Stomach (tissue), 4 donors: ENCODE measurements at regions not wholly inside any gene's neighbourhood (a gene's known extent, or its start where the extent isn't known, plus 50 kb on each side); places are given as distances from the start of the nearest gene placed in this dataset.

Experiments
- CTCF ChIP-seq, 7 experiments: fragments of 450-650 bp in 4 of 7; fragments of 200-600 bp in 3 of 7; sonication (generic) in 3 of 7; IDR thresholded peaks; one replicate each; pipeline ENCODE4 v1.5.1; 2016 to 2019; ENCODE audit warnings: antibody characterized with exemption in 7 of 7, control low read depth in 2 of 7, mild to moderate bottlenecking in 1 of 7
- POLR2A ChIP-seq, 4 donors: fragments of 450-650 bp; IDR thresholded peaks; one replicate each; pipeline ENCODE4 v1.6.1; 2016; ENCODE audit warnings: antibody characterized with exemption in 4 of 4, control low read depth in 2 of 4, mild to moderate bottlenecking in 1 of 4, moderate library complexity in 1 of 4
- POLR2AphosphoS5 ChIP-seq, 3 donors: sonication (generic); formaldehyde crosslinking; IDR thresholded peaks; one replicate each; pipeline ENCODE4 v1.6.1; 2016; ENCODE audit warnings: antibody characterized with exemption in 3 of 3

- no peak for TF ChIP-seq CTCF (IDR thresholded peaks at IDR 0.05)
- TF ChIP-seq POLR2A (IDR thresholded peaks at IDR 0.05) = no peak
- no peak for TF ChIP-seq POLR2AphosphoS5 (IDR thresholded peaks at IDR 0.05)
Observed at GRCh38 chr2:64336171-64336570, 117.8 kb upstream of the LGALSL start.
